ENCODE measurements at regions not wholly inside any gene's neighbourhood (a gene's known extent, or its start where the extent isn't known, plus 50 kb on each side); places are given as distances from the start of the nearest gene placed in this dataset.

DNA sequence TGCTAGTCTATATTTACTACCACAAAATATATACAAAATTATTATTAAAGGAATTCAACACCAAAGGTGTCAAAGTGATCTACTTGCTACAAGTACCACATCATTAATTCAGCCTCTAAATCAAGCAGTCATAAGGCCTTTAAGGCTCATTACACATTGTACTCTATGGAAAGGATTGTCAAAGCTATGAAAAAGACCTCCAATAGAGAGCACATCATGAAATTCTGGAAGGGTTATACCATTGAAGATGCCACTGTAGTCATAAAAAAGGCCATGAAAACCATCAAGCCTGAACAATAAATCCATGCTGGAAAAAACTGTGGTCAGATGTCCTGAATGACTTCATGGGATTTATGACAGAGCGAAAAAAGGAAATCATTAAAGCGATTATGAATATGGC, 708.0 kb upstream of the FAM174A start:
- intact Hi-C loops (cut with micrococcal nuclease) = no loop called here
- Mint-ChIP-seq H3K27me3 (no peaks in the 10 kb centered on the region), H3K36me3 (no peaks in the 10 kb centered on the region), H3K9me3 (peaks cover 0 to 2% (median 0%) of the 10 kb centered on the region in 8 donors), H3K4me1 (no peaks in the 10 kb centered on the region), H3K4me3 (no peak overlapping the region), H3K27ac (no peak overlapping the region)
- no peaks in the 10 kb centered on the region for H3K36me3 ChIP-seq (ENCODE audit: insufficient read depth, low read length)
- H3K9me3 ChIP-seq (ENCODE audit: control insufficient read depth in 1 of 2, low read length in 2 of 2) = no peaks in the 10 kb centered on the region
- no peak overlapping the region for H3K4me3 ChIP-seq (ENCODE audit: low read length in 2 of 2)
- POLR2A ChIA-PET (ENCODE audit: partially characterized antibody) = no interaction called here
- H3K27me3 ChIP-seq (ENCODE audit: insufficient read depth, low read length) = no peaks in the 10 kb centered on the region
- no peaks in the 10 kb centered on the region for H3K4me1 ChIP-seq (ENCODE audit: insufficient read depth, low read length)
- CTCF ChIA-PET (ENCODE audit: partially characterized antibody) = no interaction called here
- H3K27ac ChIP-seq (ENCODE audit: low read depth, low read length) = no peak overlapping the region
- no peak for DNase-seq

- intact Hi-C loops (cut with micrococcal nuclease) = no loop called here
- peaks cover 0 to 3% (median 0%) of the 10 kb centered on the region in 8 donors for H3K9me3 Mint-ChIP-seq
- Histone ChIP-seq H3K4me3 (ENCODE audit: low read length in 2 of 2) (no peak overlapping the region), H3K36me3 (ENCODE audit: insufficient read depth, low read length) (no peaks in the 10 kb centered on the region), H3K27me3 (ENCODE audit: insufficient read depth, low read length) (no peaks in the 10 kb centered on the region), H3K9me3 (ENCODE audit: control insufficient read depth in 1 of 2, low read length in 2 of 2) (no peaks in the 10 kb centered on the region), H3K27ac (ENCODE audit: low read depth, low read length) (no peak overlapping the region), H3K4me1 (ENCODE audit: insufficient read depth, low read length) (no peaks in the 10 kb centered on the region)
- H3K4me1 Mint-ChIP-seq = no peaks in the 10 kb centered on the region
- no peaks in the 10 kb centered on the region for H3K27me3 Mint-ChIP-seq
- DNase-seq = no peak
- H3K4me3 Mint-ChIP-seq = no peak overlapping the region
- H3K27ac Mint-ChIP-seq = no peak overlapping the region
- no peaks in the 10 kb centered on the region for H3K36me3 Mint-ChIP-seq
- CTCF ChIA-PET (ENCODE audit: partially characterized antibody) = no interaction called here
- POLR2A ChIA-PET (ENCODE audit: partially characterized antibody) = no interaction called here
Measured at GRCh38 chr5:99817796-99818195, 717.4 kb upstream of the FAM174A start.

GRCh38 chr5:99814321-99815063, 720.7 kb upstream of the FAM174A start:
- no peaks in the 10 kb centered on the region for H3K36me3 Mint-ChIP-seq
- POLR2A ChIA-PET (ENCODE audit: partially characterized antibody) = no interaction called here
- no peak overlapping the region for H3K27ac Mint-ChIP-seq
- H3K4me3 ChIP-seq (ENCODE audit: low read length in 2 of 2) = no peak overlapping the region
- H3K4me1 ChIP-seq (ENCODE audit: insufficient read depth, low read length) = no peaks in the 10 kb centered on the region
- no peaks in the 10 kb centered on the region for H3K4me1 Mint-ChIP-seq
- peaks cover 0 to 5% (median under 1%) of the 10 kb centered on the region in 8 donors for H3K9me3 Mint-ChIP-seq
- no peaks in the 10 kb centered on the region for H3K27me3 ChIP-seq (ENCODE audit: insufficient read depth, low read length)
- intact Hi-C loops (cut with micrococcal nuclease) = no loop called here
- no peak for DNase-seq
- H3K27me3 Mint-ChIP-seq = no peaks in the 10 kb centered on the region
- no peaks in the 10 kb centered on the region for H3K36me3 ChIP-seq (ENCODE audit: insufficient read depth, low read length)
- no peak overlapping the region for H3K4me3 Mint-ChIP-seq
- H3K9me3 ChIP-seq (ENCODE audit: control insufficient read depth in 1 of 2, low read length in 2 of 2) = no peaks in the 10 kb centered on the region
- no peak overlapping the region for H3K27ac ChIP-seq (ENCODE audit: low read depth, low read length)
- CTCF ChIA-PET (ENCODE audit: partially characterized antibody) = no interaction called here

GRCh38 chr5:99808657-99809230, 726.4 kb upstream of the FAM174A start:
- Mint-ChIP-seq H3K4me3 (no peak overlapping the region), H3K27ac (no peak overlapping the region), H3K36me3 (no peaks in the 10 kb centered on the region), H3K27me3 (no peaks in the 10 kb centered on the region), H3K9me3 (peaks cover 0 to 5% (median 1%) of the 10 kb centered on the region in 8 donors), H3K4me1 (no peaks in the 10 kb centered on the region)
- no peaks in the 10 kb centered on the region for H3K36me3 ChIP-seq (ENCODE audit: insufficient read depth, low read length)
- no peak for DNase-seq
- H3K27me3 ChIP-seq (ENCODE audit: insufficient read depth, low read length) = no peaks in the 10 kb centered on the region
- CTCF ChIA-PET (ENCODE audit: partially characterized antibody) = no interaction called here
- no peak overlapping the region for H3K27ac ChIP-seq (ENCODE audit: low read depth, low read length)
- no peaks in the 10 kb centered on the region for H3K9me3 ChIP-seq (ENCODE audit: control insufficient read depth in 1 of 2, low read length in 2 of 2)
- intact Hi-C loops (cut with micrococcal nuclease) = no loop called here
- POLR2A ChIA-PET (ENCODE audit: partially characterized antibody) = no interaction called here
- H3K4me3 ChIP-seq (ENCODE audit: low read length in 2 of 2) = no peak overlapping the region
- no peaks in the 10 kb centered on the region for H3K4me1 ChIP-seq (ENCODE audit: insufficient read depth, low read length)

DNA sequence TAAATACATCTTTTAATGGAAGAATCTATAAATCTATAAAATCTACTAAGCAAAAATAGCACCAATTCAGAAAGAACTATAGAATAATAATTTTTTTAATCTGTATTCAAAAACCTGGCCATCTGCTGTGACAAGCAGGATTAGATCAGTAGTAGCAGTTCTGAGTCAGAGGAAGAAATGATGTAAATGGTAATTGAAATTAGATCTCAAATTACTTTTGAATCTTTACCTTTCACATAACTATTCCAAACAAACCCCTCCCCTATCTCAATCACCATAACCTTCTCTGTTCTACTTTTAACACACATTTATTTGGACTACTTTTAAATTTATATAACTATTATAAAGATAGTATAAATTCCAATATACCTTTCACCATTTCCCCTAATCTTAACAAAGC, 727.8 kb upstream of the FAM174A start:
- H3K27me3 ChIP-seq (ENCODE audit: insufficient read depth, low read length) = no peaks in the 10 kb centered on the region
- Mint-ChIP-seq H3K36me3 (no peaks in the 10 kb centered on the region), H3K27me3 (no peaks in the 10 kb centered on the region), H3K4me3 (no peak overlapping the region), H3K9me3 (peaks cover 0 to 6% (median 1%) of the 10 kb centered on the region in 8 donors), H3K4me1 (no peaks in the 10 kb centered on the region), H3K27ac (no peak overlapping the region)
- H3K36me3 ChIP-seq (ENCODE audit: insufficient read depth, low read length) = no peaks in the 10 kb centered on the region
- no peak overlapping the region for H3K27ac ChIP-seq (ENCODE audit: low read depth, low read length)
- no peaks in the 10 kb centered on the region for H3K9me3 ChIP-seq (ENCODE audit: control insufficient read depth in 1 of 2, low read length in 2 of 2)
- no peaks in the 10 kb centered on the region for H3K4me1 ChIP-seq (ENCODE audit: insufficient read depth, low read length)
- H3K4me3 ChIP-seq (ENCODE audit: low read length in 2 of 2) = no peak overlapping the region
- ChIA-PET CTCF (ENCODE audit: partially characterized antibody) (no interaction called here), POLR2A (ENCODE audit: partially characterized antibody) (no interaction called here)
- DNase-seq = no peak
- intact Hi-C loops (cut with micrococcal nuclease) = no loop called here

- no peak overlapping the region for H3K4me3 ChIP-seq (ENCODE audit: low read length in 2 of 2)
- DNase-seq = no peak
- no peaks in the 10 kb centered on the region for H3K36me3 ChIP-seq (ENCODE audit: insufficient read depth, low read length)
- H3K27ac ChIP-seq (ENCODE audit: low read depth, low read length) = no peak overlapping the region
- ChIA-PET POLR2A (ENCODE audit: partially characterized antibody) (no interaction called here), CTCF (ENCODE audit: partially characterized antibody) (no interaction called here)
- no peak overlapping the region for H3K27ac Mint-ChIP-seq
- H3K9me3 ChIP-seq (ENCODE audit: control insufficient read depth in 1 of 2, low read length in 2 of 2) = no peaks in the 10 kb centered on the region
- H3K9me3 Mint-ChIP-seq = peaks cover 0 to 5% (median 0%) of the 10 kb centered on the region in 8 donors
- no peak overlapping the region for H3K4me3 Mint-ChIP-seq
- no peaks in the 10 kb centered on the region for H3K4me1 Mint-ChIP-seq
- H3K27me3 ChIP-seq (ENCODE audit: insufficient read depth, low read length) = no peaks in the 10 kb centered on the region
- intact Hi-C loops (cut with micrococcal nuclease) = no loop called here
- H3K27me3 Mint-ChIP-seq = no peaks in the 10 kb centered on the region
- no peaks in the 10 kb centered on the region for H3K4me1 ChIP-seq (ENCODE audit: insufficient read depth, low read length)
- no peaks in the 10 kb centered on the region for H3K36me3 Mint-ChIP-seq
Measured at GRCh38 chr5:99795031-99795430, 740.1 kb upstream of the FAM174A start.

- intact Hi-C loops (cut with micrococcal nuclease) = no loop called here
- DNase-seq = no peak
- ChIA-PET CTCF (ENCODE audit: partially characterized antibody) (no interaction called here), POLR2A (ENCODE audit: partially characterized antibody) (no interaction called here)
- no peaks in the 10 kb centered on the region for H3K27me3 Mint-ChIP-seq
- no peaks in the 10 kb centered on the region for H3K36me3 Mint-ChIP-seq
- no peaks in the 10 kb centered on the region for H3K36me3 ChIP-seq (ENCODE audit: insufficient read depth, low read length)
- no peak overlapping the region for H3K4me3 Mint-ChIP-seq
- no peak overlapping the region for H3K4me3 ChIP-seq (ENCODE audit: low read length in 2 of 2)
- no peaks in the 10 kb centered on the region for H3K4me1 Mint-ChIP-seq
- H3K9me3 Mint-ChIP-seq = peaks cover 0 to 6% (median 1%) of the 10 kb centered on the region in 8 donors
- no peak overlapping the region for H3K27ac Mint-ChIP-seq
- no peaks in the 10 kb centered on the region for H3K27me3 ChIP-seq (ENCODE audit: insufficient read depth, low read length)
- H3K27ac ChIP-seq (ENCODE audit: low read depth, low read length) = no peak overlapping the region
- no peaks in the 10 kb centered on the region for H3K9me3 ChIP-seq (ENCODE audit: control insufficient read depth in 1 of 2, low read length in 2 of 2)
- no peaks in the 10 kb centered on the region for H3K4me1 ChIP-seq (ENCODE audit: insufficient read depth, low read length)
Measured at GRCh38 chr5:99788482-99788881, 746.7 kb upstream of the FAM174A start.
